ENCODE measurements at regions not wholly inside any gene's neighbourhood (a gene's known extent, or its start where the extent isn't known, plus 50 kb on each side); places are given as distances from the start of the nearest gene placed in this dataset.

DNA sequence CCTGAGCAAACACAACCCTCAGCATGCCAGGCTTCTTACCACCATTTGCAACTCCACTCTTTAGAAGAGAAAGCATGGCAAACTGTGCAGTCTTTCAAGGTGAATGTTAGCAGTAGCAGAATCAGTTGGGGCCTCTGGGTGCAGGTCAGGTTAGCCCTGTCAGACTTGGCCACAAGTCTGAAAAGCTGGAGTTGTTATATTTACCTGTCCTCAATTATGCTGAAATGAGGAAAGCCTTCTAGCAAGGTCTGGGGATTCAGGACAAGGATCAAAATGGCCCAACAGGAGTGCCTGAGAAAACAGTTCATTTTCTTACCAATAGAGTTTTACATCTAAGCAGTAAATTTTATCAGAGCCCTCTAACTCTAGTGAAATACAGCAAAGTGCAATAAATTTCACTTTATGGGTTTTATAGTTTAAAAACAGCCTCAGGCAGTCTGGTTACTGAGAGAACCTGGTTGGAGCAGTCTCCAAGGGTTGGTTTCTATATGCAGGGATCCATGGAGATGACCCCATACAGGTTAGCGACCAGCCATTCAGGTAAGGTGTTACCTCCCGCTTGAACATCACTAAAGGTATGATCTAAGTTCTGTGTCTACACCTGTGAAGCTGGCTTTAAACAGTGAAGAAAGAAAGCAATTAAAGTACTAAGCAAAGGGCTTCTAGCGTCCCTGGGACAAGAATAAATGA is 212.5 kb upstream of the MPPED2 start:
- Histone ChIP-seq H3K27ac (replicated peaks in 1 of 4) (no peak overlapping the region), H3K36me3 (no peaks in the 10 kb centered on the region), H3K4me3 (no peak overlapping the region), H3K4me1 (no peaks in the 10 kb centered on the region), H3K9me3 (no peaks in the 10 kb centered on the region), H3K27me3 (no peaks in the 10 kb centered on the region)
- TF ChIP-seq POLR2A (IDR thresholded peaks at IDR 0.05; ENCODE audit: low read depth), result no peak
- TF ChIP-seq CTCF (IDR thresholded peaks at IDR 0.05), result no peak
- no peak for TF ChIP-seq POLR2AphosphoS5 (IDR thresholded peaks at IDR 0.05)
- TF ChIP-seq EP300 (IDR thresholded peaks at IDR 0.05), result no peak
- intact Hi-C loops (cut with DNase I), result loop anchor here (10.0 kb wide), 1 partner anchor 214 kb away; the partner anchor contains the start of gene MPPED2
- DNase-seq (ENCODE audit: extremely low spot score), result no peak
- WGBS, result 90% methylated on average over 3 of the region's 3 CpGs

GRCh38 chr11:30789270-30789669 is 203.1 kb upstream of the MPPED2 start:
- Histone ChIP-seq H3K36me3 (no peaks in the 10 kb centered on the region), H3K9me3 (no peaks in the 10 kb centered on the region), H3K4me3 (no peak overlapping the region), H3K27ac (replicated peaks in 1 of 4) (no peak overlapping the region), H3K27me3 (no peaks in the 10 kb centered on the region), H3K4me1 (peaks cover 5 to 25% (median 19%) of the 10 kb centered on the region in 4 donors)
- intact Hi-C loops (cut with DNase I), result no loop called here
- no peak for TF ChIP-seq CTCF (IDR thresholded peaks at IDR 0.05)
- peak in 1 of 2 donors; percentile 16 for TF ChIP-seq POLR2AphosphoS5 (IDR thresholded peaks at IDR 0.05)
- 72% methylated on average over 4 of the region's 4 CpGs for WGBS
- DNase-seq (ENCODE audit: extremely low spot score), result no peak

DNA sequence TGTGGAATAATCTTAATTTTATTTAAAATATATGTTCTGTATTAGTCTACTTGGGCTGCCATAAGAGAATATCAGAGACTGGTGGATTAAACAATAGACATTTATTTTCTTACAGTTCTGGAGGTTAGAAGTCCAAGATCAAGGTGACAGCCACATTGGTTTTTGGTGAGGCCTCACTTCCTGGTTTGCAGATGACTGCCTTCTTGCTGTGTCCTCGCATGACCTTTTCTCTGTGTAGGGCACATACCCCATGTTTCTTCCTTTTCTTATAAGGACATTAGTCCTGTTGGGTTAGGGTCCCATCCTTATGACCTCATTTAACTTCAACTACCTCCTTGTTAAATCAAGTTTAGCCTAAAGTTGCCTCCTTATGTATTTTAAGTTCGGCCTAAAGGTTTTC is 202.7 kb upstream of the MPPED2 start:
- 95% methylated on average over 2 of the region's 2 CpGs for WGBS
- intact Hi-C loops (cut with DNase I), result no loop called here
- DNase-seq (ENCODE audit: extremely low spot score), result no peak

DNA sequence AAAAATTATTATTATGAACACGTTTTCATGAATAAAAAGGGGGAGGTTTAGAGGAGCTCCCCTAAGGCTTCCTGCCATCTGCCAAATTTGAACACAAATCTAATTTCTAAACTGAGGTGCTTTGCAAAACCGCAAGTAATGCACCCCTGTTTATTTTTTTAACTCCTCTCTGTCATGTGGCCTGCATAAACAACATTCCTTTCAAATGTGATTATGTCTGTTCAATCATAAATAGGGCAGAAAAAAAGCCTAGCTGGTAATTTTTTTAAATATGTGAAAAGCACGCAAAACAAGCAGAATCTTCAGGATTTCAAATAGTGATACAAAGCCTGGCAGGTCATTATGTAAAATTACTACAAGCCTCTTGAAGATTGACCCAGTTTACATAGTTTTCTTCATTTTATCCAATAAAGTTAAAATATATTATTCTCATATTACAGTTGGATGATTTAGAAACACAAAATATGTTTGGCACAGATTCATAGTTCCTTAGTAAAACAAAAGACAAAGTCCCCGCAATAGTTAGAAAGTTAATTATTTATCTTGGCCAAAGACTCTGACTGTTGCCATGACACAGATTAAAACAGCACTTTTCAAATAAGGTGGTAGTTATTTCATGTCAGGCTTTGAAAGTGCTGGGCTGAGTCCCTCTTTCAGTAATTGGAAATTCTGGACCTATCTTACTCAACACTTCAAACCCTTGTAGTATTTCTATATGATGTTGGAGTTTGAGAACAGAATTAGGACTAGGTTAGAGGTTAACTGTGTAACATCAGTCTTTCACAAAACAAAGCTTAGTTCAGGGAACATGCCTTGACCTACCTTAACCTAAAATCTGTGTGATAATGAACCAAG is 200.3 kb upstream of the MPPED2 start:
- H3K9me3 ChIP-seq, result no peaks in the 10 kb centered on the region
- DNase-seq (ENCODE audit: extremely low spot score), result no peak
- intact Hi-C loops (cut with DNase I), result no loop called here
- no peak overlapping the region for H3K4me3 ChIP-seq
- no peak overlapping the region for H3K27ac ChIP-seq (replicated peaks in 1 of 4)
- H3K27me3 ChIP-seq, result no peaks in the 10 kb centered on the region
- WGBS, result 19% methylated on average over 4 of the region's 4 CpGs
- H3K36me3 ChIP-seq, result no peaks in the 10 kb centered on the region
- TF ChIP-seq POLR2A (IDR thresholded peaks at IDR 0.05; ENCODE audit: low read depth) (no peak), POLR2AphosphoS5 (IDR thresholded peaks at IDR 0.05) (no peak), EP300 (IDR thresholded peaks at IDR 0.05) (no peak), CTCF (IDR thresholded peaks at IDR 0.05) (no peak)
- H3K4me1 ChIP-seq, result peaks cover 5 to 25% (median 24%) of the 10 kb centered on the region in 4 donors

More for the DNA sequence above, 202.7 kb upstream of the MPPED2 start:
- Histone ChIP-seq H3K36me3 (no peaks in the 10 kb centered on the region), H3K4me1 (peaks cover 5 to 25% (median 21%) of the 10 kb centered on the region in 4 donors), H3K27me3 (no peaks in the 10 kb centered on the region), H3K27ac (replicated peaks in 1 of 4) (no peak overlapping the region), H3K4me3 (no peak overlapping the region), H3K9me3 (no peaks in the 10 kb centered on the region)
- TF ChIP-seq CTCF (IDR thresholded peaks at IDR 0.05) (no peak), POLR2A (IDR thresholded peaks at IDR 0.05; ENCODE audit: low read depth) (no peak), EP300 (IDR thresholded peaks at IDR 0.05) (no peak)
